GM12878 (cell line): ENCODE measurements at regions not wholly inside any gene's neighbourhood (a gene's known extent, or its start where the extent isn't known, plus 50 kb on each side); places are given as distances from the start of the nearest gene placed in this dataset.

Experiments
- CREB1 ChIP-seq: IDR thresholded peaks from 2 replicates; pipeline ENCODE4 v1.6.1; 2012; ENCODE audit warnings: low read depth, mild to moderate bottlenecking, inconsistent platforms
- EGR1 ChIP-seq, 2 experiments: IDR thresholded peaks; 1 replicate in 1 of 2; 2 replicates in 1 of 2; pipeline ENCODE4 v1.6.1; 2011 to 2012; ENCODE audit warnings: low read depth in 2 of 2, low read length in 2 of 2, borderline replicate concordance in 1 of 2, mild to moderate bottlenecking in 1 of 2, moderate library complexity in 1 of 2
- ETV6 ChIP-seq, 2 experiments: fragments of 450-650 bp in 1 of 2; IDR thresholded peaks in 1 of 2; conservative IDR thresholded peaks in 1 of 2; 2 replicates each; pipeline ENCODE4 v1.6.1; 2014; ENCODE audit warnings: antibody characterized with exemption in 1 of 2, borderline replicate concordance in 1 of 2, low read depth in 1 of 2, mild to moderate bottlenecking in 1 of 2, moderate library complexity in 1 of 2
- FOXK2 ChIP-seq: fragments of 450-650 bp; IDR thresholded peaks from 2 replicates; pipeline ENCODE4 v1.6.1; 2017; ENCODE audit warnings: mild to moderate bottlenecking, moderate library complexity
- MYC ChIP-seq: IDR thresholded peaks from 2 replicates; pipeline ENCODE4 v1.6.1; 2011; ENCODE audit warnings: mild to moderate bottlenecking, low read length, moderate library complexity, inconsistent platforms; ENCODE audit not compliant: insufficient read depth, insufficient replicate concordance, insufficient read length, severe bottlenecking
- TARDBP ChIP-seq: IDR thresholded peaks from 2 replicates; pipeline ENCODE4 v1.6.1; 2016; ENCODE audit warnings: borderline replicate concordance
- YY1 ChIP-seq: IDR thresholded peaks from 2 replicates; pipeline ENCODE4 v1.6.1; 2011; ENCODE audit warnings: low read depth, mild to moderate bottlenecking, low read length
- TF ChIP-seq, protein P1 (sequence below), 3 experiments: IDR thresholded peaks in 2 of 3; conservative IDR thresholded peaks in 1 of 3; 2 replicates each; pipeline ENCODE4 v1.5.1; 2011; ENCODE audit warnings: low read depth in 3 of 3, low read length in 3 of 3, mild to moderate bottlenecking in 3 of 3, control low read depth in 2 of 3, moderate library complexity in 2 of 3, inconsistent platforms in 1 of 3, mixed read lengths in 1 of 3; ENCODE audit not compliant: control insufficient read depth in 2 of 3, insufficient read depth in 1 of 3; ENCODE audit errors: extremely low read depth in 1 of 3

DNA sequence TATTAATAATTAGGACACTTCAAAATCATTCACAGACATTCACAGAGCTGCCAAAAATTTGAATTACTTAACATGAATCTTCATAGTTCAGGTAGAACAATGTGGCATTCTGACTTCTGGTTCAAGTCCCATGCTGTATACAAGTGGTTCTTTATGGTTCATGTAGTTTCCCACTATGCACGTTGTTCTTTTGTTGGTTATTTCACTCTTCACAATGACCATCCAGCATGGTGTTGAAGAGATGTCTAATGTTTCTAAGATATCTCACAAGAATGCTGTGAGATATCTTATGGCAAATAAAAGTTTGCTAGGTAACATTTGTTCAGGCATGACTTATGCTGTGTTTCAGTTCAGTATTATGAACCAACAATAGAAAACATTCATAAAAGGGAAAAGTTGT lies 88.2 kb upstream of the SLITRK6 start:
- TF ChIP-seq FOXK2 (no peak), ETV6 (conservative IDR thresholded peaks at IDR 0.05 in 1 of 2, IDR thresholded peaks at IDR 0.05 in 1 of 2; ENCODE audit: borderline replicate concordance in 1 of 2, low read depth in 1 of 2) (no peak), MYC (no peak), YY1 (no peak), EGR1 (IDR thresholded peaks at IDR 0.05; ENCODE audit: borderline replicate concordance in 1 of 2, low read depth in 2 of 2, low read length in 2 of 2) (no peak), TARDBP (no peak), CREB1 (no peak)
- TF ChIP-seq, protein P1, sequence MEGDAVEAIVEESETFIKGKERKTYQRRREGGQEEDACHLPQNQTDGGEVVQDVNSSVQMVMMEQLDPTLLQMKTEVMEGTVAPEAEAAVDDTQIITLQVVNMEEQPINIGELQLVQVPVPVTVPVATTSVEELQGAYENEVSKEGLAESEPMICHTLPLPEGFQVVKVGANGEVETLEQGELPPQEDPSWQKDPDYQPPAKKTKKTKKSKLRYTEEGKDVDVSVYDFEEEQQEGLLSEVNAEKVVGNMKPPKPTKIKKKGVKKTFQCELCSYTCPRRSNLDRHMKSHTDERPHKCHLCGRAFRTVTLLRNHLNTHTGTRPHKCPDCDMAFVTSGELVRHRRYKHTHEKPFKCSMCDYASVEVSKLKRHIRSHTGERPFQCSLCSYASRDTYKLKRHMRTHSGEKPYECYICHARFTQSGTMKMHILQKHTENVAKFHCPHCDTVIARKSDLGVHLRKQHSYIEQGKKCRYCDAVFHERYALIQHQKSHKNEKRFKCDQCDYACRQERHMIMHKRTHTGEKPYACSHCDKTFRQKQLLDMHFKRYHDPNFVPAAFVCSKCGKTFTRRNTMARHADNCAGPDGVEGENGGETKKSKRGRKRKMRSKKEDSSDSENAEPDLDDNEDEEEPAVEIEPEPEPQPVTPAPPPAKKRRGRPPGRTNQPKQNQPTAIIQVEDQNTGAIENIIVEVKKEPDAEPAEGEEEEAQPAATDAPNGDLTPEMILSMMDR (IDR thresholded peaks at IDR 0.05 in 2 of 3, conservative IDR thresholded peaks at IDR 0.05 in 1 of 3; ENCODE audit: control insufficient read depth in 2 of 3, extremely low read depth in 1 of 3, insufficient read depth in 1 of 3, low read depth in 3 of 3, low read length in 3 of 3) = no peak
